ENCODE measurements at regions not wholly inside any gene's neighbourhood (a gene's known extent, or its start where the extent isn't known, plus 50 kb on each side); places are given as distances from the start of the nearest gene placed in this dataset.

- TF ChIP-seq MAX (IDR thresholded peaks at IDR 0.05; ENCODE audit: insufficient read depth, insufficient read length) (no peak), CTCF (IDR thresholded peaks at IDR 0.05; ENCODE audit: extremely low read depth in 1 of 2, insufficient read depth in 1 of 2, low read depth in 1 of 2, low read length in 2 of 2) (no peak), POLR2A (IDR thresholded peaks at IDR 0.05; ENCODE audit: low read depth, low read length) (no peak), POLR2AphosphoS5 (IDR thresholded peaks at IDR 0.05; ENCODE audit: insufficient read depth, low read depth, low read length) (no peak), EZH2 (IDR thresholded peaks at IDR 0.05; ENCODE audit: borderline replicate concordance, low read depth, low read length, severe bottlenecking) (no peak), FOS (IDR thresholded peaks at IDR 0.05; ENCODE audit: borderline replicate concordance, insufficient read depth, low read length) (no peak)
These were observed 120.3 kb upstream of the BASP1 start for GRCh38 chr5:17096952-17097695.

All from endothelial cell of umbilical vein (primary cell).